ENCODE measurements at regions not wholly inside any gene's neighbourhood (a gene's known extent, or its start where the extent isn't known, plus 50 kb on each side); places are given as distances from the start of the nearest gene placed in this dataset.

DNA sequence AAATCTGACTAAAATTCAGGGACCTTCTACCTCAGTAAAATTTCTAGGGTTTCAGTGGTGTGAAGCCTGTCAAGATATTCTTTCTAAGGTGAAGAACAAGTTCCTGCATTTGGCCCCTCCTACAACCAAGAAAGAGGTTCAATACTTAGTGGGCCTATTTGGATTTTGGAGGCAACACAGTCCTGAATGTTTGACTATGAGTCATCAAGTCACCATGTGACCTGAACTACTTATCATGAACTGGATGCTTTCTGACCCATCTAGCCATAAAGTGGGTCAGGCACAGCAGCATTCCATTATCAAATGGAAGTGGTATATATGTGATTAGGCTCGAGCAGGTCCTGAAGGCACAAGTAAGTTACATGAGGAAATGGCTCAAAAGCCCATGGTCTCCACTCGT, 163.0 kb upstream of the IRS2 start:
- H3K9me3 ChIP-seq (ENCODE audit: low read length), result no peaks in the 10 kb centered on the region
- H3K79me2 ChIP-seq (ENCODE audit: insufficient read depth, low read depth, low read length), result no peaks in the 10 kb centered on the region
- no peaks in the 10 kb centered on the region for H4K20me1 ChIP-seq (ENCODE audit: insufficient read depth, low read length)
- no peak overlapping the region for H3K4me3 ChIP-seq (ENCODE audit: low read depth, low read length, poor library complexity, severe bottlenecking)
- no peaks in the 10 kb centered on the region for H3K36me3 ChIP-seq (ENCODE audit: insufficient read depth, low read length)
- H2AFZ ChIP-seq (ENCODE audit: low read length), result no peak overlapping the region
- no peak overlapping the region for H3K4me2 ChIP-seq (ENCODE audit: low read length)
- no peak for TF ChIP-seq EZH2phosphoT487 (IDR thresholded peaks at IDR 0.05; ENCODE audit: borderline replicate concordance, low read depth, low read length)
- TF ChIP-seq, protein P1, sequence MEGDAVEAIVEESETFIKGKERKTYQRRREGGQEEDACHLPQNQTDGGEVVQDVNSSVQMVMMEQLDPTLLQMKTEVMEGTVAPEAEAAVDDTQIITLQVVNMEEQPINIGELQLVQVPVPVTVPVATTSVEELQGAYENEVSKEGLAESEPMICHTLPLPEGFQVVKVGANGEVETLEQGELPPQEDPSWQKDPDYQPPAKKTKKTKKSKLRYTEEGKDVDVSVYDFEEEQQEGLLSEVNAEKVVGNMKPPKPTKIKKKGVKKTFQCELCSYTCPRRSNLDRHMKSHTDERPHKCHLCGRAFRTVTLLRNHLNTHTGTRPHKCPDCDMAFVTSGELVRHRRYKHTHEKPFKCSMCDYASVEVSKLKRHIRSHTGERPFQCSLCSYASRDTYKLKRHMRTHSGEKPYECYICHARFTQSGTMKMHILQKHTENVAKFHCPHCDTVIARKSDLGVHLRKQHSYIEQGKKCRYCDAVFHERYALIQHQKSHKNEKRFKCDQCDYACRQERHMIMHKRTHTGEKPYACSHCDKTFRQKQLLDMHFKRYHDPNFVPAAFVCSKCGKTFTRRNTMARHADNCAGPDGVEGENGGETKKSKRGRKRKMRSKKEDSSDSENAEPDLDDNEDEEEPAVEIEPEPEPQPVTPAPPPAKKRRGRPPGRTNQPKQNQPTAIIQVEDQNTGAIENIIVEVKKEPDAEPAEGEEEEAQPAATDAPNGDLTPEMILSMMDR (conservative IDR thresholded peaks at IDR 0.05; ENCODE audit: low read length), result no peak
- H3K9me2 ChIP-seq (ENCODE audit: insufficient read depth, low read length), result no peaks in the 10 kb centered on the region
- no peak overlapping the region for H3K27ac ChIP-seq (ENCODE audit: low read depth, low read length, poor library complexity, severe bottlenecking)
- no TSS peak for BruUV-seq (replicated peaks)
- H3K4me1 ChIP-seq (ENCODE audit: insufficient read depth, low read length, poor library complexity, severe bottlenecking), result no peaks in the 10 kb centered on the region
- no peak for DNase-seq (ENCODE audit: low spot score)
- CTCF ChIA-PET (ENCODE audit: unreplicated experiment), result no interaction called here
- POLR2A ChIA-PET, result no interaction called here
- intact Hi-C loops (cut with micrococcal nuclease; ENCODE audit: unreplicated experiment), result no loop called here

DNA sequence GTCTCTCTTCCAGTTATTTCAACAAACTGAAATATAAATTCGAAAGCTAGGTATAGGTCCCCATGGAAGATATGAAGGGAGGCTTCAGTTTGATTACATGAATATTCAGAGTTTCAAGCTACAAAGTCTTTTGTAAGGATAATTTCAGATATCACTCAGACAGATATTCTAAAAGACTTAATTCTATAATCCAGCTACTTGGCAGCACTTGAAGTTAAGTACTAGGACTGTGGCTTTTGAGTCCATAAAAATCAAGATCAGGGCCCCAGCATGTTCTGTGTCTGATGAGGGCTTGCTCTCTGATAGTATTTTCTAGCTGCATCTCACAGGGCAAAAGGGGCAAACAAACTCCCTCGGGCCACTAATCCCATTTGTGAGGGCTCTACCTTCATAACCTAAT, 160.6 kb upstream of the IRS2 start:
- Histone ChIP-seq H3K36me3 (ENCODE audit: insufficient read depth, low read length) (no peaks in the 10 kb centered on the region), H3K79me2 (ENCODE audit: insufficient read depth, low read depth, low read length) (no peaks in the 10 kb centered on the region), H3K27ac (ENCODE audit: low read depth, low read length, poor library complexity, severe bottlenecking) (no peak overlapping the region), H3K4me2 (ENCODE audit: low read length) (no peak overlapping the region), H3K9me2 (ENCODE audit: insufficient read depth, low read length) (no peaks in the 10 kb centered on the region), H2AFZ (ENCODE audit: low read length) (no peak overlapping the region), H4K20me1 (ENCODE audit: insufficient read depth, low read length) (no peaks in the 10 kb centered on the region), H3K4me3 (ENCODE audit: low read depth, low read length, poor library complexity, severe bottlenecking) (no peak overlapping the region), H3K4me1 (ENCODE audit: insufficient read depth, low read length, poor library complexity, severe bottlenecking) (no peaks in the 10 kb centered on the region), H3K9me3 (ENCODE audit: low read length) (no peaks in the 10 kb centered on the region)
- POLR2A ChIA-PET, result no interaction called here
- no TSS peak for BruUV-seq (replicated peaks)
- CTCF ChIA-PET (ENCODE audit: unreplicated experiment), result no interaction called here
- DNase-seq (ENCODE audit: low spot score), result no peak
- TF ChIP-seq, protein P1 (conservative IDR thresholded peaks at IDR 0.05; ENCODE audit: low read length), result no peak
- no peak for TF ChIP-seq EZH2phosphoT487 (IDR thresholded peaks at IDR 0.05; ENCODE audit: borderline replicate concordance, low read depth, low read length)
- intact Hi-C loops (cut with micrococcal nuclease; ENCODE audit: unreplicated experiment), result no loop called here

DNA sequence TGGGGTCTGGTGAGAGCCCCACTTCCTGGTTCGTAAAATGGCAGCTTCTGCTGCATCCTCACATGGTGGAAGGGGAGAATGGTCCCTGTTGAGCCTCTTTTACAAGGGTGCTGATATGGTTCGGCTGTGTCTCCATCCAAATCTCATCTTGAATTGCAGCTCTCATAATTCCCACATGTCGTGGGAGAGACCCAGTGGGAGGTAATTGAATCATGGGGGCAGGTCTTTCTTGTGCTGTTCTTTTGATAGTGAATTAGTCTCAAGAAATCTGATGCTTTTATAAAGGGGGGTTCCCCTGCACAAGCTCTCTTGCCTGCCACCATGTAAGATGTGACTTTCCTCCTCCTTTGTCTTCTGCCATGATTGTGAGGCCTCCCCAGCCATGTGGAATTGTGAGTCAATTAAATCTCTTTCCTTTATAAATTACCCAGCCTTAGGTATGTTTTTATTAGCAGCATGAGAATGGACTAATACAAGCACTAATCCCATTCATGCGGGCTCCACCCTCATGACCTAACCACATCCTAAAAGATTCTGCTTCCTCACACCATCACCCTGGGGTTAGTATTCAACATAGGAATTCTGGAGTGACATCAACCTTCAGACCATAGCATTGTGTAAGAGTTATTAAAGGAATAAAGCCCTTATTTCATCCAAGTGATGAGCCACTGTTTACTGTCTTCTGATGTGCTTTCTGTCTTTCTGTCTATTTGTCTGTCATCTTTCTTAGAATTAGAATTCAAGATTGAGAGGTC, 159.0 kb upstream of the IRS2 start:
- Histone ChIP-seq H3K36me3 (ENCODE audit: insufficient read depth, low read length) (no peaks in the 10 kb centered on the region), H3K4me2 (ENCODE audit: low read length) (no peak overlapping the region), H2AFZ (ENCODE audit: low read length) (no peak overlapping the region), H3K9me3 (ENCODE audit: low read length) (no peaks in the 10 kb centered on the region), H4K20me1 (ENCODE audit: insufficient read depth, low read length) (no peaks in the 10 kb centered on the region), H3K27ac (ENCODE audit: low read depth, low read length, poor library complexity, severe bottlenecking) (no peak overlapping the region), H3K9me2 (ENCODE audit: insufficient read depth, low read length) (no peaks in the 10 kb centered on the region), H3K4me1 (ENCODE audit: insufficient read depth, low read length, poor library complexity, severe bottlenecking) (no peaks in the 10 kb centered on the region), H3K4me3 (ENCODE audit: low read depth, low read length, poor library complexity, severe bottlenecking) (no peak overlapping the region), H3K79me2 (ENCODE audit: insufficient read depth, low read depth, low read length) (no peaks in the 10 kb centered on the region)
- no peak for DNase-seq (ENCODE audit: low spot score)
- no TSS peak for BruUV-seq (replicated peaks)
- CTCF ChIA-PET (ENCODE audit: unreplicated experiment), result no interaction called here
- POLR2A ChIA-PET, result no interaction called here
- intact Hi-C loops (cut with micrococcal nuclease; ENCODE audit: unreplicated experiment), result no loop called here
- no peak for TF ChIP-seq EZH2phosphoT487 (IDR thresholded peaks at IDR 0.05; ENCODE audit: borderline replicate concordance, low read depth, low read length)
- TF ChIP-seq, protein P1 (conservative IDR thresholded peaks at IDR 0.05; ENCODE audit: low read length), result no peak
